Body of pancreas (tissue), 4 donors: ENCODE measurements at regions not wholly inside any gene's neighbourhood (a gene's known extent, or its start where the extent isn't known, plus 50 kb on each side); places are given as distances from the start of the nearest gene placed in this dataset.

Experiments
- POLR2A ChIP-seq, 3 donors: fragments of 450-650 bp; IDR thresholded peaks; one replicate each; pipeline ENCODE4 v1.6.1; 2016; ENCODE audit warnings: antibody characterized with exemption in 3 of 3, mild to moderate bottlenecking in 2 of 3
- TF ChIP-seq, protein P1 (sequence below), 7 experiments: fragments of 450-650 bp in 4 of 7; fragments of 200-600 bp in 3 of 7; sonication (generic) in 3 of 7; IDR thresholded peaks; one replicate each; pipeline ENCODE4 v1.5.1; 2016 to 2019; ENCODE audit warnings: antibody characterized with exemption in 7 of 7

DNA sequence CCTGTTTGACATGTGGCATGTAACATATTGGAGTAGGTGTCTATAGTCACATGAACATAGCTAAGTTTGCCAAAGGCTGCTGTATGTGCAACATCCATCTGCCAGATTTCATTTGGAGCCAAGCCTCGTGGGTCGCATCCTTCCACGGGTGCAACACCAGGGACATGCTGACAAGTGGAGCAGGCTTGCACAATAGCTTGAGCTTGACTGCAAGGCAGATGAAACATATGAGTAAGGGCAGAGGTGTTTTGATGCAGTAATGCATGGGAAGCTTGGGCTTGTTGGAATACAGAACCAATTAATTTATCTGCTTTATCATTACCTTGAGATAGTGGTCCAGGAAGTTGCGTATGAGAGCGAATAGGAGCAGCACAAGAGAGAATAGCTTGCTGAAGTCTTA lies 74.1 kb upstream of the BTN3A2 start:
- TF ChIP-seq, protein P1, sequence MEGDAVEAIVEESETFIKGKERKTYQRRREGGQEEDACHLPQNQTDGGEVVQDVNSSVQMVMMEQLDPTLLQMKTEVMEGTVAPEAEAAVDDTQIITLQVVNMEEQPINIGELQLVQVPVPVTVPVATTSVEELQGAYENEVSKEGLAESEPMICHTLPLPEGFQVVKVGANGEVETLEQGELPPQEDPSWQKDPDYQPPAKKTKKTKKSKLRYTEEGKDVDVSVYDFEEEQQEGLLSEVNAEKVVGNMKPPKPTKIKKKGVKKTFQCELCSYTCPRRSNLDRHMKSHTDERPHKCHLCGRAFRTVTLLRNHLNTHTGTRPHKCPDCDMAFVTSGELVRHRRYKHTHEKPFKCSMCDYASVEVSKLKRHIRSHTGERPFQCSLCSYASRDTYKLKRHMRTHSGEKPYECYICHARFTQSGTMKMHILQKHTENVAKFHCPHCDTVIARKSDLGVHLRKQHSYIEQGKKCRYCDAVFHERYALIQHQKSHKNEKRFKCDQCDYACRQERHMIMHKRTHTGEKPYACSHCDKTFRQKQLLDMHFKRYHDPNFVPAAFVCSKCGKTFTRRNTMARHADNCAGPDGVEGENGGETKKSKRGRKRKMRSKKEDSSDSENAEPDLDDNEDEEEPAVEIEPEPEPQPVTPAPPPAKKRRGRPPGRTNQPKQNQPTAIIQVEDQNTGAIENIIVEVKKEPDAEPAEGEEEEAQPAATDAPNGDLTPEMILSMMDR (IDR thresholded peaks at IDR 0.05): no peak
- TF ChIP-seq POLR2A (IDR thresholded peaks at IDR 0.05): no peak
